ENCODE measurements at regions not wholly inside any gene's neighbourhood (a gene's known extent, or its start where the extent isn't known, plus 50 kb on each side); places are given as distances from the start of the nearest gene placed in this dataset.

DNA sequence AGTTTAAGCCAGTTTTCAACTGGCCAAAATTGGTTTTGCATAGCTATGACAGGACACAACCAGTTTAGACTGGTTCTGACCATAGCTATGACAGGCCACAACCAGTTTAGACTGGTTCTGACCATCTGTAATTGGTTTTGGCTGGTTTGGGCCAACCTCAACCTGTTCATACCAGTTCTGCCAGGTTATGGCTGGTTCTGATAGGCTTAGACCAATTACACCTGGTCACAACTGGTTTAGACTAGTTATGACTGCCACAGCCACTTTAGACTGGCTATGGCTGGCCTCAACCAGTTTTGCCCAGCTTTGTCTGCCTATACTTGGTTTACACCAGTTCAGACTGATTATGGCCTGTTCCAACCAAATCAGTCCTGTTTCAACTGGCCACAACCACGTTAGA, 353.2 kb upstream of the CAMK1G start:
- TF ChIP-seq, protein P1, sequence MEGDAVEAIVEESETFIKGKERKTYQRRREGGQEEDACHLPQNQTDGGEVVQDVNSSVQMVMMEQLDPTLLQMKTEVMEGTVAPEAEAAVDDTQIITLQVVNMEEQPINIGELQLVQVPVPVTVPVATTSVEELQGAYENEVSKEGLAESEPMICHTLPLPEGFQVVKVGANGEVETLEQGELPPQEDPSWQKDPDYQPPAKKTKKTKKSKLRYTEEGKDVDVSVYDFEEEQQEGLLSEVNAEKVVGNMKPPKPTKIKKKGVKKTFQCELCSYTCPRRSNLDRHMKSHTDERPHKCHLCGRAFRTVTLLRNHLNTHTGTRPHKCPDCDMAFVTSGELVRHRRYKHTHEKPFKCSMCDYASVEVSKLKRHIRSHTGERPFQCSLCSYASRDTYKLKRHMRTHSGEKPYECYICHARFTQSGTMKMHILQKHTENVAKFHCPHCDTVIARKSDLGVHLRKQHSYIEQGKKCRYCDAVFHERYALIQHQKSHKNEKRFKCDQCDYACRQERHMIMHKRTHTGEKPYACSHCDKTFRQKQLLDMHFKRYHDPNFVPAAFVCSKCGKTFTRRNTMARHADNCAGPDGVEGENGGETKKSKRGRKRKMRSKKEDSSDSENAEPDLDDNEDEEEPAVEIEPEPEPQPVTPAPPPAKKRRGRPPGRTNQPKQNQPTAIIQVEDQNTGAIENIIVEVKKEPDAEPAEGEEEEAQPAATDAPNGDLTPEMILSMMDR (IDR thresholded peaks at IDR 0.05; ENCODE audit: insufficient read depth, low read depth, low read length) = no peak
- no peak for TF ChIP-seq EZH2 (IDR thresholded peaks at IDR 0.05; ENCODE audit: insufficient read depth, low read length)
